SK-N-SH (cell line): ENCODE measurements at regions not wholly inside any gene's neighbourhood (a gene's known extent, or its start where the extent isn't known, plus 50 kb on each side); places are given as distances from the start of the nearest gene placed in this dataset.

ENCODE experiments used
- CTCF ChIA-PET: fragments of 300-600, 350-600 bp; formaldehyde crosslinking; extraction: SDS; loops from one replicate; lab custom pipeline; 2021; lab: Yijun Ruan, JAX
- POLR2A ChIA-PET: fragments of 350-600 bp; sonication (Branson Sonifier 250); formaldehyde crosslinking; extraction: SDS; loops from one replicate; lab custom pipeline; 2020; ENCODE audit warnings: antibody characterized with exemption, inconsistent platforms; lab: Yijun Ruan, JAX
- DNase-seq: peaks from one replicate; pipeline ENCODE4 v3.0.0; 2012
- H2AFZ ChIP-seq: fragments of 200-600 bp; sonication (generic); 2 replicates; pipeline ENCODE4 v1.8.1; 2016; ENCODE audit warnings: antibody characterized with exemption, mild to moderate bottlenecking, low read depth
- H3F3A ChIP-seq: fragments of 200-600 bp; sonication (generic); replicated peaks from 2 replicates; pipeline ENCODE3; 2016; ENCODE audit warnings: antibody characterized with exemption, mild to moderate bottlenecking; ENCODE audit not compliant: insufficient read depth
- H3K27ac ChIP-seq, 2 experiments: fragments of 200-500 bp in 1 of 2; fragments of 200-600 bp in 1 of 2; sonication (Bioruptor generic) in 1 of 2; sonication (generic), shearing (Covaris generic) in 1 of 2; 2 replicates each; pipeline versions ENCODE4 v1.5.1 to v1.6.1; 2014 to 2016; ENCODE audit warnings: low read depth in 2 of 2, inconsistent platforms in 1 of 2, low read length in 1 of 2, mild to moderate bottlenecking in 1 of 2, mixed read lengths in 1 of 2
- H3K27me3 ChIP-seq: fragments of 200-600 bp; sonication (generic), shearing (Covaris generic); 2 replicates; pipeline ENCODE4 v1.6.1; 2016; ENCODE audit warnings: mixed run types; ENCODE audit not compliant: insufficient read depth
- H3K36me3 ChIP-seq, 2 experiments: fragments of 200-500 bp in 1 of 2; fragments of 200-600 bp in 1 of 2; sonication (Bioruptor generic) in 1 of 2; sonication (generic) in 1 of 2; replicated peaks in 1 of 2; 2 replicates each; pipeline versions ENCODE3 to v1.5.1; 2014 to 2016; ENCODE audit warnings: low read length in 1 of 2, mild to moderate bottlenecking in 1 of 2; ENCODE audit not compliant: insufficient read depth in 2 of 2, control insufficient read depth in 1 of 2
- H3K4me1 ChIP-seq, 2 experiments: fragments of 200-500 bp in 1 of 2; fragments of 200-600 bp in 1 of 2; sonication (Bioruptor generic) in 1 of 2; sonication (generic), shearing (Covaris generic) in 1 of 2; 2 replicates each; pipeline versions ENCODE4 v1.5.1 to v1.6.1; 2014 to 2016; ENCODE audit warnings: low read depth in 1 of 2, low read length in 1 of 2, mixed run types in 1 of 2; ENCODE audit not compliant: insufficient read depth in 2 of 2, control insufficient read depth in 1 of 2
- H3K4me2 ChIP-seq: fragments of 200-600 bp; sonication (generic), shearing (Covaris generic); 2 replicates; pipeline ENCODE4 v1.6.1; 2017; ENCODE audit warnings: mixed run types
- H3K4me3 ChIP-seq, 2 experiments: fragments of 200-500 bp in 1 of 2; fragments of 200-600 bp in 1 of 2; sonication (Bioruptor generic) in 1 of 2; sonication (generic), shearing (Covaris generic) in 1 of 2; 2 replicates each; pipeline versions ENCODE4 v1.5.1 to v1.8.1; 2014 to 2016; ENCODE audit warnings: low read depth in 2 of 2, inconsistent platforms in 1 of 2, low read length in 1 of 2, mild to moderate bottlenecking in 1 of 2, mixed read lengths in 1 of 2, moderate library complexity in 1 of 2
- H3K79me2 ChIP-seq: fragments of 200-600 bp; sonication (generic); 2 replicates; pipeline ENCODE4 v1.8.1; 2017; ENCODE audit warnings: mild to moderate bottlenecking; ENCODE audit not compliant: insufficient read depth
- H3K9ac ChIP-seq: fragments of 200-600 bp; sonication (generic); 2 replicates; pipeline ENCODE4 v1.6.1; 2017; ENCODE audit warnings: mixed run types
- H3K9me2 ChIP-seq: fragments of 200-600 bp; sonication (generic); 2 replicates; pipeline ENCODE4 v1.6.1; 2017; ENCODE audit warnings: mixed run types
- H3K9me3 ChIP-seq: fragments of 200-600 bp; sonication (generic); 2 replicates; pipeline ENCODE4 v1.6.1; 2017; ENCODE audit warnings: mixed run types, mild to moderate bottlenecking, moderate library complexity
- H4K20me1 ChIP-seq: fragments of 200-600 bp; sonication (generic); 2 replicates; pipeline ENCODE4 v1.6.1; 2017; ENCODE audit warnings: mild to moderate bottlenecking, mixed run types; ENCODE audit not compliant: insufficient read depth
- ELF1 ChIP-seq: IDR thresholded peaks from 2 replicates; pipeline ENCODE4 v1.4.0; 2012
- EZH2phosphoT487 ChIP-seq: fragments of 200-600 bp; sonication (generic); IDR thresholded peaks from 2 replicates; pipeline ENCODE4 v1.6.1; 2017; ENCODE audit warnings: low read depth, mixed run types, mild to moderate bottlenecking, antibody characterized with exemption, moderate library complexity, borderline replicate concordance
- MXI1 ChIP-seq: IDR thresholded peaks from 2 replicates; pipeline ENCODE4 v1.6.1; 2012; ENCODE audit warnings: mild to moderate bottlenecking, low read depth, low read length, improper control_type of control experiment
- NFIC ChIP-seq: IDR thresholded peaks from 2 replicates; pipeline ENCODE4 v1.4.0; 2012; ENCODE audit warnings: borderline replicate concordance
- NRF1 ChIP-seq: IDR thresholded peaks from 2 replicates; pipeline ENCODE4 v1.6.1; 2012; ENCODE audit warnings: low read depth, mild to moderate bottlenecking, low read length
- RAD21 ChIP-seq: IDR thresholded peaks from 2 replicates; pipeline ENCODE4 v1.6.1; 2012; ENCODE audit warnings: mild to moderate bottlenecking, low read length
- RCOR1 ChIP-seq: fragments of 150-350 bp; IDR thresholded peaks from 2 replicates; pipeline ENCODE4 v1.6.1; 2017; ENCODE audit warnings: antibody characterized with exemption, low read length
- SIN3A ChIP-seq: IDR thresholded peaks from 2 replicates; pipeline ENCODE4 v1.6.1; 2012; ENCODE audit warnings: low read depth, mild to moderate bottlenecking, low read length, moderate library complexity, borderline replicate concordance
- WGBS: methylation state at CpG from one replicate; pipeline ENCODE4 v1.1.6; 2017; ENCODE audit warnings: low lambda C conversion rate; 5-methylcytosine and 5-hydroxymethylcytosine counted together
- TF ChIP-seq, protein P1 (sequence below): IDR thresholded peaks from 2 replicates; pipeline ENCODE4; 2012
- TF ChIP-seq, protein P2 (sequence below): IDR thresholded peaks from 2 replicates; pipeline ENCODE4 v1.6.1; 2012; ENCODE audit warnings: mild to moderate bottlenecking, low read depth, low read length, moderate library complexity
- TF ChIP-seq, protein P3 (sequence below): IDR thresholded peaks from 2 replicates; pipeline ENCODE4 v1.4.0; 2012; ENCODE audit warnings: low read depth, borderline replicate concordance
- TF ChIP-seq, protein P4 (sequence below): fragments of 150-350 bp; IDR thresholded peaks from 2 replicates; pipeline ENCODE4 v1.6.1; 2017; ENCODE audit warnings: antibody characterized with exemption, low read length, low read depth, borderline replicate concordance

GRCh38 chrX:22347491-22347890, 74.8 kb downstream of the CBLL2 start:
- no peak overlapping the region for H3K27ac ChIP-seq
- no peak overlapping the region for H2AFZ ChIP-seq
- no peaks in the 10 kb centered on the region for H3F3A ChIP-seq
- TF ChIP-seq RCOR1 (no peak), EZH2phosphoT487 (no peak), SIN3A (no peak), ELF1 (no peak), RAD21 (no peak), NRF1 (no peak), NFIC (no peak), MXI1 (no peak)
- TF ChIP-seq, protein P1, sequence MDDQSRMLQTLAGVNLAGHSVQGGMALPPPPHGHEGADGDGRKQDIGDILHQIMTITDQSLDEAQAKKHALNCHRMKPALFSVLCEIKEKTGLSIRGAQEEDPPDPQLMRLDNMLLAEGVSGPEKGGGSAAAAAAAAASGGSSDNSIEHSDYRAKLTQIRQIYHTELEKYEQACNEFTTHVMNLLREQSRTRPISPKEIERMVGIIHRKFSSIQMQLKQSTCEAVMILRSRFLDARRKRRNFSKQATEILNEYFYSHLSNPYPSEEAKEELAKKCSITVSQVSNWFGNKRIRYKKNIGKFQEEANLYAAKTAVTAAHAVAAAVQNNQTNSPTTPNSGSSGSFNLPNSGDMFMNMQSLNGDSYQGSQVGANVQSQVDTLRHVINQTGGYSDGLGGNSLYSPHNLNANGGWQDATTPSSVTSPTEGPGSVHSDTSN, result no peak
- TF ChIP-seq, protein P2, sequence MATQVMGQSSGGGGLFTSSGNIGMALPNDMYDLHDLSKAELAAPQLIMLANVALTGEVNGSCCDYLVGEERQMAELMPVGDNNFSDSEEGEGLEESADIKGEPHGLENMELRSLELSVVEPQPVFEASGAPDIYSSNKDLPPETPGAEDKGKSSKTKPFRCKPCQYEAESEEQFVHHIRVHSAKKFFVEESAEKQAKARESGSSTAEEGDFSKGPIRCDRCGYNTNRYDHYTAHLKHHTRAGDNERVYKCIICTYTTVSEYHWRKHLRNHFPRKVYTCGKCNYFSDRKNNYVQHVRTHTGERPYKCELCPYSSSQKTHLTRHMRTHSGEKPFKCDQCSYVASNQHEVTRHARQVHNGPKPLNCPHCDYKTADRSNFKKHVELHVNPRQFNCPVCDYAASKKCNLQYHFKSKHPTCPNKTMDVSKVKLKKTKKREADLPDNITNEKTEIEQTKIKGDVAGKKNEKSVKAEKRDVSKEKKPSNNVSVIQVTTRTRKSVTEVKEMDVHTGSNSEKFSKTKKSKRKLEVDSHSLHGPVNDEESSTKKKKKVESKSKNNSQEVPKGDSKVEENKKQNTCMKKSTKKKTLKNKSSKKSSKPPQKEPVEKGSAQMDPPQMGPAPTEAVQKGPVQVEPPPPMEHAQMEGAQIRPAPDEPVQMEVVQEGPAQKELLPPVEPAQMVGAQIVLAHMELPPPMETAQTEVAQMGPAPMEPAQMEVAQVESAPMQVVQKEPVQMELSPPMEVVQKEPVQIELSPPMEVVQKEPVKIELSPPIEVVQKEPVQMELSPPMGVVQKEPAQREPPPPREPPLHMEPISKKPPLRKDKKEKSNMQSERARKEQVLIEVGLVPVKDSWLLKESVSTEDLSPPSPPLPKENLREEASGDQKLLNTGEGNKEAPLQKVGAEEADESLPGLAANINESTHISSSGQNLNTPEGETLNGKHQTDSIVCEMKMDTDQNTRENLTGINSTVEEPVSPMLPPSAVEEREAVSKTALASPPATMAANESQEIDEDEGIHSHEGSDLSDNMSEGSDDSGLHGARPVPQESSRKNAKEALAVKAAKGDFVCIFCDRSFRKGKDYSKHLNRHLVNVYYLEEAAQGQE, result no peak
- TF ChIP-seq, protein P3, sequence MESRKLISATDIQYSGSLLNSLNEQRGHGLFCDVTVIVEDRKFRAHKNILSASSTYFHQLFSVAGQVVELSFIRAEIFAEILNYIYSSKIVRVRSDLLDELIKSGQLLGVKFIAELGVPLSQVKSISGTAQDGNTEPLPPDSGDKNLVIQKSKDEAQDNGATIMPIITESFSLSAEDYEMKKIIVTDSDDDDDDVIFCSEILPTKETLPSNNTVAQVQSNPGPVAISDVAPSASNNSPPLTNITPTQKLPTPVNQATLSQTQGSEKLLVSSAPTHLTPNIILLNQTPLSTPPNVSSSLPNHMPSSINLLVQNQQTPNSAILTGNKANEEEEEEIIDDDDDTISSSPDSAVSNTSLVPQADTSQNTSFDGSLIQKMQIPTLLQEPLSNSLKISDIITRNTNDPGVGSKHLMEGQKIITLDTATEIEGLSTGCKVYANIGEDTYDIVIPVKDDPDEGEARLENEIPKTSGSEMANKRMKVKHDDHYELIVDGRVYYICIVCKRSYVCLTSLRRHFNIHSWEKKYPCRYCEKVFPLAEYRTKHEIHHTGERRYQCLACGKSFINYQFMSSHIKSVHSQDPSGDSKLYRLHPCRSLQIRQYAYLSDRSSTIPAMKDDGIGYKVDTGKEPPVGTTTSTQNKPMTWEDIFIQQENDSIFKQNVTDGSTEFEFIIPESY, result no peak
- TF ChIP-seq, protein P4, sequence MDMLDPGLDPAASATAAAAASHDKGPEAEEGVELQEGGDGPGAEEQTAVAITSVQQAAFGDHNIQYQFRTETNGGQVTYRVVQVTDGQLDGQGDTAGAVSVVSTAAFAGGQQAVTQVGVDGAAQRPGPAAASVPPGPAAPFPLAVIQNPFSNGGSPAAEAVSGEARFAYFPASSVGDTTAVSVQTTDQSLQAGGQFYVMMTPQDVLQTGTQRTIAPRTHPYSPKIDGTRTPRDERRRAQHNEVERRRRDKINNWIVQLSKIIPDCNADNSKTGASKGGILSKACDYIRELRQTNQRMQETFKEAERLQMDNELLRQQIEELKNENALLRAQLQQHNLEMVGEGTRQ, result no peak
- H3K9me3 ChIP-seq, result no peaks in the 10 kb centered on the region
- DNase-seq, result no peak
- POLR2A ChIA-PET, result no interaction called here
- no peaks in the 10 kb centered on the region for H3K27me3 ChIP-seq
- H3K4me2 ChIP-seq, result no peak overlapping the region
- H4K20me1 ChIP-seq, result no peaks in the 10 kb centered on the region
- no peak overlapping the region for H3K4me3 ChIP-seq
- no peaks in the 10 kb centered on the region for H3K9me2 ChIP-seq
- no peaks in the 10 kb centered on the region for H3K79me2 ChIP-seq
- H3K4me1 ChIP-seq, result no peaks in the 10 kb centered on the region
- CTCF ChIA-PET, result no interaction called here
- H3K9ac ChIP-seq, result no peak overlapping the region
- no peaks in the 10 kb centered on the region for H3K36me3 ChIP-seq
- WGBS, result 0% methylated on average over 1 of the region's 1 CpG
